ENCODE measurements at regions not wholly inside any gene's neighbourhood (a gene's known extent, or its start where the extent isn't known, plus 50 kb on each side); places are given as distances from the start of the nearest gene placed in this dataset.
"Not testable (repeated sequence)": the region's sequence is repeated elsewhere in the genome, so short reads cannot be mapped to it uniquely, and the experiment has no call there.

- DNase-seq: no peak
Observed at GRCh38 chr7:16318989-16319915, 102.1 kb downstream of the CRPPA start.

DNA sequence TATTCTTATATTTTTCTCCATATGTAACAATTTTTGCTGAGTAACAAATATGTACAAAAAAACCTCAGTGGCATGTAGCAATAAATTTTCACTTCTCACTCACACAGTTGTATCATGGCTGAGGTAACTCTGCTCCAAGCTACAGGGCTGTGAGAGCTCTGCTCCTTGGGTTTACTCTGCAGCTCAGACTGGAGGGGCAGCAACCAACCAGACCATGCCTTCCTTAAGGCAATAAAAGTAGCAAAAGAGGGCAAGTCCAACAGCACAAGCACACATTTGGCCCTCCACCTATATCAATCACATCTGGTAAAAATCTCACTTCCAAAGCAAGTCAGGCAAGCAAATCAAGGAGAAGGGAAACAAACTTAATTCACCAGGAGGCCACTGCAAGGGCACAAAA is 102.9 kb downstream of the CRPPA start:
- DNase-seq: no peak

- DNase-seq: no peak
Observed at GRCh38 chr7:16317406-16317805, 103.9 kb downstream of the CRPPA start.

- DNase-seq: no peak
Observed at GRCh38 chr7:16315280-16315679, 106.1 kb downstream of the CRPPA start.

- no peak for DNase-seq
Observed at GRCh38 chr7:16309129-16309528, 112.2 kb downstream of the CRPPA start.

- DNase-seq: no peak
Observed at GRCh38 chr7:16301291-16301690, 120.0 kb downstream of the CRPPA start.

- DNase-seq: no peak
Observed at GRCh38 chr7:16300361-16300895, 120.9 kb downstream of the CRPPA start.

DNA sequence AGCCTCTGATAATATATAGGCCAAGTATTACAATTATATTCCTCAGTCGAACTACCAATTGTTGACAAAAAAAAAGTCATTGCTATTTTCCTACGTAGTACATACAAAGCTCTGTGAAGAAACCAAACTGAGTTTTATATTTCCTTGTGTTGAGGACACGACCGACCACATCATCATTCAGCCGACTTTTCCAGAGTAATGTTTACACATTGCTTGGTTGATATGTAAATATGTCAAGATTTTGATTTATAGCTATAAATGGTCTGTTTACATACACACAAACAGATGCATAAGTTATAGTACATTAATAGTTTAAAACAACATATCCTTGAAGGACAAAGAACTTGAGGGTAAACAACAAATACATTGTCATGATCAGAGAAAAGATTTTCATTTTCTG is 121.5 kb downstream of the CRPPA start:
- DNase-seq: no peak

DNA sequence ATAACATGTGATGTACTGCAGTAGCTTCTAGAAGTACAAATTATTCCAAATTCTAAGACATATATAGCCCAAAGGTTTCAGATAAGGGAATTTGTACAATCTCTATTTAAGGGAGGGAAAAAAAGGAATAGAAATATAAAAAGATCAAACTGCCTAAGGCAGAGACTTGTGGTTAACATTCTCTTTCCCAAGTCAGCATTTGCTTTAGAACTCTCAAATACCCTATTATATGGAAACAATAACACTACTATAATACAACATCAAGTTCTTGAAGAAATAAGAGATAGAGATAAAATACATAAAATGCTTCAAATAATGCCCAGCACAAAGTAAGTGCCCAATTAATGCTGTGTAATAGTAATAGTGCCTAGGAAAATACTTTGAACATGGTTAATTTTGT is 123.1 kb downstream of the CRPPA start:
- no peak for DNase-seq

DNA sequence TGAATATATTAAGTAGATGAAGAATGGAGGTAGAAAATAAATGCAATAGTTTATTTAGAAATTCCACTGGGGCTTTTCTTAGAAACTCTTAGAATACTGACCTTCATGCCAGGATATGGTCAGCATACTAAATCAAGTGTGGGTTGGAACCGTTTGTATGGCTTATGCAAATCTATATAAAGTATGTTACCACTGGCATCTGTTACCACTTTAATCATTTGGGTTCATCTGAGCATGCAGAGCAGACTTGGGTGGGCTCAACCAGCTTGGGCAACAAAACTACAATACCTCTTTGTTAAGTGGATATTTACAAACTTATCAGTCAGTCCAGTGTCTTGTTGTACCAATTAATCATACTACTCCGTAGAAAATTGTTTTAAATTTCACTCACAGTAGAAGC is 125.8 kb downstream of the CRPPA start:
- DNase-seq: no peak

DNA sequence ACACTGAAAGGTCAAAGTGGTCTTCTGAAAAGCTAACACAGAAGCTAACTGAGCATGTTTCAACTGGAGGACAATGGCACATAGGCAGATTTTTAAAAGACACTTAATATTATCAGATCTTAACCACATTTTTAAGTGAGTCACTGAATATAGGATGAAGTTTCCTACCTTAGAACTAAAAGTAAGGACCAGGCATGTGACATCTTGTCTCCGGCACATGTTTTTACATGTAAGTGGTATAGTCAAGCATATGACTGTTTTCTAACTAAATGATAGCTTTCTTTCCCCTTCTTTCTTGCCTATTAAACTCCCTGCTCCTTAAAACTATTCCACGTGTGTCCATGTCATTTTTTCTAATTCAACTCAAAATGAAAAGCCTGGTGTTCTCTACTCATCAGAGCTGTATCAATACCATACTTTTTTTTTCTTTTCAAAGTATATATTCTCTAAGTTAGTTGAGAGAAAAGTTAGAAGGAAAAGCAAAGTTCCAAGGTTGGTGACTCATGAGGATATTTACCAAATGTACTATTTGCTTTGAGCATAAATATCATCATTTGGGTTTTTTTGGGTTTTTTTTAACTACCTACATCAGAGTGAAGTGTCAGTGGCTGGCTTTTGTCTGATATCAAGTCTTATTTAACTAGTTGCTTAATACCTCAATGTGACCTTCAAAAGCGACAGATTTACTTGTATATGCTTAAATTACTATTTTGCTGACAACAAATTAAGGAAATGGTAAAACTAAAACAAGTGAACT is 127.5 kb downstream of the CRPPA start:
- no peak for DNase-seq

DNA sequence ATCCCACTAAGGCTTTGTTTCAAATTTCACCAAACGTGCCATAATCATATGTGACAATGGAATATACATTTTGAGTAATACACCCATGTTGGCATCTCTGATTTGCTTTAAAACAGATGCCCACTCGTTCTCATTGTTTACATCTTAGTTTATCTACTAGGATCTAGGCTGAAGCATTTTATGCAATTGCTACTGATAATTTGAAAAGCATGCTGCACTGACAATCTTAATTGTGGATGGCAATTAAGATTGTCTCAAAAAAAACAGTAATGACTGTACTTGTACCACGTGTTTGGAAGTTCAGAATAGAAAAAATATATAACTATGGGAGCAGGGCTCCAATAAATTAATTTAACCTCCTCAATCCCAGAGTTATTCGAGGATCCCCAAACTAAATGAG is 136.8 kb downstream of the CRPPA start:
- no peak for DNase-seq

DNA sequence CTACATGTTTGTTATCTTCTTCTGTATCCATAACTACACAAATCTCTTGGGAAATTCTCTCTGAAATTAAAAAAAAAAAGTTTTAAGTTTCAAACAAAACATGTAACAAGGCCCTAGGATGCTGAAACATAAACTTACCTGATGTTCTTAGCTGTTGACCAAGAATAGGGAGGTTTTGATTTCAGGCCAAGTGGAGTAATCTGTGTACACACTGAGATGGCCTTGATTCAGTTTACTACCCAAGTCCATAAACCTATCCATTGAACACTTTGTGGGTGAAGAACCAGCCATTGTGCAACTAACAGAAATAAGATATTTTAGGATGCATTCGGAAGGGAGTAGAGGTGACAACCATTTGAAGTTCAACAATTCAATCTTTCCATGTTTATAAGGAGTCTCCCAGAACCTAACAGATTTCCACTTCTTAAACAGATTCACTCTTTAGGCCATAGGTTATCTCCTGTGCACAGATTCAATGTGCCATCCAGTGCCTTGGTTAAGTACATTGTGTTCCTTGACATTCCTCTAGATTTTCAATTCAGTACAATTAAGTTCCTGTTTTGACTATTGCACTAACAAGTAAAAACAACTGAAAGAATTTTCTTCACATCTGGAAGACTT is 143.1 kb downstream of the CRPPA start:
- no peak for DNase-seq

GRCh38 chr7:16271990-16272665 is 149.2 kb downstream of the CRPPA start:
- DNase-seq: no peak

DNA sequence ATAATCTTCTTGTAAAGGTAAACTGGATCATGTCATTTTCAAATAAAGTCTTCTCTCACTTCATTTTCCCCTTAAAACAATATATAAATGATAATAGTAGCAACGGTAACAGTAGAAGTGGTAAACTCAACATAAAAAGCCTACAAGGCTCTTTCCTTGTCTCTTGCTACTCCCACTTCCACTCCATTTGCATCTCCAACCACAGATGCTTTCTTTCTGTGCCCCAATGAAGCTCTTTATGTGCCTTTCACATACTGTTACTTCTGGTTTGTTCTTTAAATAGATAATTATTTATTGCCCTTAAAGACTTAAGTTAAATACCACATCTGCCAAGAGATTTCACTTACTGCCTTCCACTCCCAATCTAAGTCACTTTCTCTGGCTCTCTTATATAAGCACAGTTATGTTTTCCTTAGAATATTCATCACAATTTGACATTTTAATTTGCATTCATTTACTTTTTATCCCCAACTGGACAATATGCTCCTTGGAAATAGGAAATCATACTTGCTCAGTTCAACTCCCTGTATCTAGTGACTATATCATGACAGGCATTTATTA is 149.9 kb downstream of the CRPPA start:
- DNase-seq: no peak

DNA sequence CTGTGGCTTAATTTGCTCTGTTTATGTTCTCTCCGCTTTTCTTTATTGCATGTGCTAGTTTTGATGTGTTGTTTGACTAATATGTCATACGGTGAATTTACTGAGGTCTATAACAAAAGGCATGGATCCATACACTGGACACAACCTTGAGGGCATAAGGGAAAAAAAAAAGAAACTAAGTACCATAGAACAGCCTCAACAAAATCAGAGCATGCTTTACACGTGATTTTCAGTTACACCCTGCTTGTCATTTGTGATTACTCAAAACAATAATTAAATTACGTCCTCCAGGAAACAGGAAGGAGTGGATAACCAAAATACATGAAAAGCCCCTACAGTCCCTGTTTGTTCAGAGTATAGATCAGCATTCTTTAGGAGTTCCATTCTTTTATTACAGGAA is 150.5 kb downstream of the CRPPA start:
- DNase-seq: no peak

DNA sequence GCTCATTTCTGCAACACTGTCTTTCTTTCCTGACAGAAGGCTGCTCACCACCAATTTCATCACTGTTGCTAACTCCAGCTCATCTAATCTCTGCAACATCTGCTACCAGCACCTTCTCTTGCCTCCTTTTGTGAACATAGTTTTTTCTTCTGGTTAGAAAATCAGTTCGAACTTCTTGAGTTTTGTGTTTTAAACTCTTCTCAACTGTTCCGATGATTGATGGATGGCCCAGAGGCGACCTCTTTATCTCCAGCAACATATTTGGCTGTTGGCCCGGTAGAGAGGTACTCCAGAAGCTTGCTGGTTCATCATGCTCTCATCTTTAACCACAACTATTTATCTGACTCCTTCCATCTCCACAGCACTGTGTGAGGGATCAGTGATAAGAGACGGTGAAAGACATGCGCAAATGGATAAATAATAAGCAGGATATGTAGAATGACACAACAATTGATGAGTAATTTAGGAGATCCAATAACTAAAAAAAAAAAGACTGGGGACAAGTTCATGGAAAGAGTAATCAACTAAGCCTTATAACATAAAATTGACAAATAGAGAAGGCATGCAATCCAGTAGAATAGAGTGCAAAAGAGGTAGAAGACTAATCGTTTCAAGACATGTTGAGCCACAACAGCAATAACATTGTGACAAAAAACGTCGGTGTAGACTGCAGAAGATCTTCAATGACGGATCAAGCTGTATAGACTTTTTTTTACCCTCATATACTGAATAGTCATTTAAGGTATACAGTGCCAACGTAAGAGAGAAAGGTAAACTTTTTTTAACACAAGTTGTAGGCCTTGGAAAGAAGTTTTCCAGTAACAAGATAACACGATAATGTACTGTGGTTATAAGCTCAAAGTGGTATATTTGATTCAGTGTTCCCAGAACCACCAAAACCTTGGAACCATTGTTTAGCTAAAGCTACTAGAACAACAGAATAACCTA is 152.2 kb downstream of the CRPPA start:
- no peak for DNase-seq

- DNase-seq: no peak
Observed at GRCh38 chr7:16267953-16268820, 153.2 kb downstream of the CRPPA start.

- no peak for DNase-seq
Observed at GRCh38 chr7:16266877-16267276, 154.5 kb downstream of the CRPPA start.

- DNase-seq: not testable (repeated sequence)
Observed at GRCh38 chr7:16266470-16266869, 154.9 kb downstream of the CRPPA start.
